HG02885 (cell line): ENCODE measurements at regions not wholly inside any gene's neighbourhood (a gene's known extent, or its start where the extent isn't known, plus 50 kb on each side); places are given as distances from the start of the nearest gene placed in this dataset.
"Not testable (repeated sequence)": the region's sequence is repeated elsewhere in the genome, so short reads cannot be mapped to it uniquely, and the experiment has no call there.

Experiments used
- ATAC-seq: cut with Tn5 transposase; IDR thresholded peaks from one replicate; pipeline ENCODE4 v1.9.1; 2021; ENCODE audit warnings: mild to moderate bottlenecking; ENCODE audit not compliant: unreplicated experiment, poor library complexity

- ATAC-seq: no peak
These were observed 1239.2 kb downstream of the NSUN3 start for GRCh38 chr3:95302044-95302443.

GRCh38 chr3:95310560-95310959, 1247.7 kb downstream of the NSUN3 start:
- no peak for ATAC-seq

- ATAC-seq: no peak
These were observed 1248.4 kb downstream of the NSUN3 start for GRCh38 chr3:95311272-95311671.

GRCh38 chr3:95312650-95313049, 1249.8 kb downstream of the NSUN3 start:
- ATAC-seq: no peak

- ATAC-seq: no peak
These were observed 1257.1 kb downstream of the NSUN3 start for GRCh38 chr3:95319921-95320494.

- ATAC-seq: no peak
These were observed 1264.6 kb downstream of the NSUN3 start for GRCh38 chr3:95327478-95327877.

GRCh38 chr3:95333826-95334225, 1271.0 kb downstream of the NSUN3 start:
- no peak for ATAC-seq

GRCh38 chr3:95334461-95334860, 1271.6 kb downstream of the NSUN3 start:
- no peak for ATAC-seq

- no peak for ATAC-seq
These were observed 1272.7 kb downstream of the NSUN3 start for GRCh38 chr3:95335517-95335916.

- ATAC-seq: no peak
These were observed 1275.6 kb downstream of the NSUN3 start for GRCh38 chr3:95338446-95338845.

- no peak for ATAC-seq
These were observed 1278.5 kb downstream of the NSUN3 start for GRCh38 chr3:95341314-95341713.

GRCh38 chr3:95343228-95343627, 1280.4 kb downstream of the NSUN3 start:
- no peak for ATAC-seq

GRCh38 chr3:95343767-95344166, 1280.9 kb downstream of the NSUN3 start:
- no peak for ATAC-seq

- not testable (repeated sequence) for ATAC-seq
These were observed 1285.1 kb downstream of the NSUN3 start for GRCh38 chr3:95347936-95348335.

- no peak for ATAC-seq
These were observed 1286.0 kb downstream of the NSUN3 start for GRCh38 chr3:95348879-95349278.

GRCh38 chr3:95350049-95350448, 1287.2 kb downstream of the NSUN3 start:
- no peak for ATAC-seq

GRCh38 chr3:95351158-95351557, 1288.3 kb downstream of the NSUN3 start:
- ATAC-seq: no peak

GRCh38 chr3:95352471-95352870, 1289.6 kb downstream of the NSUN3 start:
- ATAC-seq: no peak

GRCh38 chr3:95354489-95354888, 1291.6 kb downstream of the NSUN3 start:
- ATAC-seq: no peak

GRCh38 chr3:95356764-95357501, 1294.1 kb downstream of the NSUN3 start:
- no peak for ATAC-seq

- no peak for ATAC-seq
These were observed 1324.6 kb downstream of the NSUN3 start for GRCh38 chr3:95387242-95388021.
